ENCODE measurements at regions not wholly inside any gene's neighbourhood (a gene's known extent, or its start where the extent isn't known, plus 50 kb on each side); places are given as distances from the start of the nearest gene placed in this dataset.

DNA sequence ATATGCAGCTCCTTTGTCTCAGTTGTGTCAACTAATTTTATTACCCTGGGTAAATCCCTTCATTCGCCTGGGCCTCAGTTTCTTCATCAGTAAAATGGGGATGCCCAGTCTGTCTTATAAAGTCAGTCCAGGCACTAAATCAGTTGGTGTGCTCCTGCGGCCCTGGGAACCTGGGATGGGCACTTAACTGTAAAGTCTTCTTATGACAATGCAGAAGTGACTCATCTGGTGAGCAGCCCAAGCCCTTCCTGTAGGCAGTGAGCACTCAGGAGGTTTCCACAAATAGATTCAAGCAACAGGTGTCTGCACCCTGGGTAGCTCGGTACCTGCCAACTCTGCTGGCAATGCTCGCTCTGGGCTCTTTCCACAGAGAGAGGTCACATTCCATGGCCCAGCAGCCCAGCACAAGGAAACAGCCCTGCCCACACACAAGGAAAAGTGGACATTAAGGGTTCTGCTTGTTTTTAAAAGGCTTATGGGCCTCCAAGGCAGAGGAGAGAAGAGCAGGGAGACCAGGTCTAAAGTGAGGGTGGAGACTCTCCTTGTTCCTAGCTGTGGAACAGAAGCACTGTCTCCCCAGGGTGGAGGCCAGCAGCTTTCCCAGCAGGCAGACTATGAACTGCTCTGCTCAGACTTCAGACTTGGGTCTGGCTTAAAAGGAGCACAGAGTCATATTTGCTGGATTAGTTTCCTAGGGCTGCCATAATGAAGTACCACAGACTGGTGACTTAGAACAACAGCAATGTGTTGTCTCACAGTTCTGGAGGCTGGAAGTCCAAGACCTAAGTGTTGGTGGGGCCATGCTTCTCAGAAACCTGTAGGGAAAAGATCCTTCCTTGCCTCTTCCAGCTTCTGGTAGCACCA lies 89.7 kb upstream of the ADRA1B start:
- DNase-seq (ENCODE audit: low read depth): peak; percentile 76

GRCh38 chr5:159827861-159828260 lies 88.4 kb upstream of the ADRA1B start:
- TF ChIP-seq, protein P1, sequence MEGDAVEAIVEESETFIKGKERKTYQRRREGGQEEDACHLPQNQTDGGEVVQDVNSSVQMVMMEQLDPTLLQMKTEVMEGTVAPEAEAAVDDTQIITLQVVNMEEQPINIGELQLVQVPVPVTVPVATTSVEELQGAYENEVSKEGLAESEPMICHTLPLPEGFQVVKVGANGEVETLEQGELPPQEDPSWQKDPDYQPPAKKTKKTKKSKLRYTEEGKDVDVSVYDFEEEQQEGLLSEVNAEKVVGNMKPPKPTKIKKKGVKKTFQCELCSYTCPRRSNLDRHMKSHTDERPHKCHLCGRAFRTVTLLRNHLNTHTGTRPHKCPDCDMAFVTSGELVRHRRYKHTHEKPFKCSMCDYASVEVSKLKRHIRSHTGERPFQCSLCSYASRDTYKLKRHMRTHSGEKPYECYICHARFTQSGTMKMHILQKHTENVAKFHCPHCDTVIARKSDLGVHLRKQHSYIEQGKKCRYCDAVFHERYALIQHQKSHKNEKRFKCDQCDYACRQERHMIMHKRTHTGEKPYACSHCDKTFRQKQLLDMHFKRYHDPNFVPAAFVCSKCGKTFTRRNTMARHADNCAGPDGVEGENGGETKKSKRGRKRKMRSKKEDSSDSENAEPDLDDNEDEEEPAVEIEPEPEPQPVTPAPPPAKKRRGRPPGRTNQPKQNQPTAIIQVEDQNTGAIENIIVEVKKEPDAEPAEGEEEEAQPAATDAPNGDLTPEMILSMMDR (IDR thresholded peaks at IDR 0.05; ENCODE audit: insufficient read depth, low read depth, low read length, missing control alignments): no peak
- H3K4me3 ChIP-seq (ENCODE audit: low read depth, low read length): no peak overlapping the region
- no peak for DNase-seq (ENCODE audit: low read depth)

More for the DNA sequence above, 89.7 kb upstream of the ADRA1B start:
- H3K4me3 ChIP-seq (ENCODE audit: low read depth, low read length): no peak overlapping the region
- TF ChIP-seq, protein P1 (IDR thresholded peaks at IDR 0.05; ENCODE audit: insufficient read depth, low read depth, low read length, missing control alignments): no peak

GRCh38 chr5:159832073-159832472 lies 84.2 kb upstream of the ADRA1B start:
- TF ChIP-seq, protein P1 (IDR thresholded peaks at IDR 0.05; ENCODE audit: insufficient read depth, low read depth, low read length, missing control alignments): no peak
- no peak overlapping the region for H3K4me3 ChIP-seq (ENCODE audit: low read depth, low read length)

DNA sequence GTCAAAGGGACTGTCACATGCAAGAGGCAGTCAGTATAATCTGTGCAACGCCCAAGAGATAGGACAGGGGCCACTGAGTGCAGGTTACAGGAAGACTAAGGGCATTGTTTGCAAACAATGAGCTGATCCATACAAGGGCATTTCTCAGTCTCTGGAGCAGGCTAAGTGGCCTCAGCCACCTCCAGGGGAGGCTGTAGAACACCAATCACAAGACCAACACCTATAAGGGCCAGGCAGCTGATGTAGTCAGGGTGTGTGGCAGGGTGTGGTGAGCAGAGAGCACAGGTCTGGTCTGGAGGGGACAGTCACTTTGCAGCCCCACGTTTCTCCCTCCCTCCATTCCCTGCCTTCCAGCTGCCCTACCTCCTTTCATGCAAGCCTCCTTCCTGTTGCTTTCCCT lies 83.2 kb upstream of the ADRA1B start:
- no peak overlapping the region for H3K4me3 ChIP-seq (ENCODE audit: low read depth, low read length)
- TF ChIP-seq, protein P1 (IDR thresholded peaks at IDR 0.05; ENCODE audit: insufficient read depth, low read depth, low read length, missing control alignments): no peak
- no peak for DNase-seq (ENCODE audit: low read depth)

More at GRCh38 chr5:159832073-159832472, 84.2 kb upstream of the ADRA1B start:
- DNase-seq (ENCODE audit: low read depth): no peak

- TF ChIP-seq, protein P1 (IDR thresholded peaks at IDR 0.05; ENCODE audit: insufficient read depth, low read depth, low read length, missing control alignments): no peak
Observed at GRCh38 chr5:159833846-159834245, 82.4 kb upstream of the ADRA1B start.

GRCh38 chr5:159835548-159835947 lies 80.7 kb upstream of the ADRA1B start:
- DNase-seq (ENCODE audit: low read depth): no peak
- no peak overlapping the region for H3K4me3 ChIP-seq (ENCODE audit: low read depth, low read length)
- TF ChIP-seq, protein P1 (IDR thresholded peaks at IDR 0.05; ENCODE audit: insufficient read depth, low read depth, low read length, missing control alignments): no peak

More at GRCh38 chr5:159833846-159834245, 82.4 kb upstream of the ADRA1B start:
- H3K4me3 ChIP-seq (ENCODE audit: low read depth, low read length): no peak overlapping the region
- no peak for DNase-seq (ENCODE audit: low read depth)

All from GM12865 (cell line).